RWPE1 (cell line): ENCODE measurements at regions not wholly inside any gene's neighbourhood (a gene's known extent, or its start where the extent isn't known, plus 50 kb on each side); places are given as distances from the start of the nearest gene placed in this dataset.

Experiments used
- CTCF ChIA-PET: fragments of 350-600 bp; sonication (Branson Sonifier 250); formaldehyde crosslinking; extraction: SDS; loops from one replicate; lab custom pipeline; 2021; lab: Yijun Ruan, JAX
- POLR2A ChIA-PET: fragments of 400-600 bp; formaldehyde crosslinking; extraction: SDS; loops from one replicate; lab custom pipeline; 2020; ENCODE audit warnings: antibody characterized with exemption; ENCODE audit not compliant: low non-redundant PET; lab: Yijun Ruan, JAX
- DNase-seq: peaks from one replicate; pipeline ENCODE4 v3.0.0; 2012; ENCODE audit warnings: low spot score
- H3K27ac ChIP-seq: fragments of 450-650 bp; 2 replicates; pipeline ENCODE4 v1.5.1; 2017
- TF ChIP-seq, protein P1 (sequence below): fragments of 450-650 bp; conservative IDR thresholded peaks from 2 replicates; pipeline ENCODE4 v1.5.1; 2017; ENCODE audit warnings: low read depth, mild to moderate bottlenecking

DNA sequence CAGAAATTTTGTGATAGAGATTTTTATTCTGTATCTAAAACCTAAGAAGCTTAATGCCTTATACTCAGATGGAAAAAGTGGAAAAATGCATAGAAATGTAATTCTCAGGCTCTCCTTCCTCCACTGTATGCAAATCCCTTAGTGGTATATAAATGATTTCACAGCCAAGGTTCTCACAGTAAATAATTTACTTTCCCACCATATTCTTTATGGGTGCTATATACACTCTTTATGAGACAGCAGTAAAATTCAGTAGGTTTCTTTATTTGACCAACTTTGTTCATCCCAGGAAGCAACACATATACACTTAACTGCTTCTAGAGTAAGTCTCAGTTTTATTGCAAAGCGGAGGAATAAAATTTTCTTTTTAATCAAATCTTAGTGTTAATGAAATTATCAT, 1399.7 kb downstream of the PCDH7 start:
- DNase-seq: no peak
- ChIA-PET POLR2A (no interaction called here), CTCF (no interaction called here)
- no peak overlapping the region for H3K27ac ChIP-seq
- TF ChIP-seq, protein P1, sequence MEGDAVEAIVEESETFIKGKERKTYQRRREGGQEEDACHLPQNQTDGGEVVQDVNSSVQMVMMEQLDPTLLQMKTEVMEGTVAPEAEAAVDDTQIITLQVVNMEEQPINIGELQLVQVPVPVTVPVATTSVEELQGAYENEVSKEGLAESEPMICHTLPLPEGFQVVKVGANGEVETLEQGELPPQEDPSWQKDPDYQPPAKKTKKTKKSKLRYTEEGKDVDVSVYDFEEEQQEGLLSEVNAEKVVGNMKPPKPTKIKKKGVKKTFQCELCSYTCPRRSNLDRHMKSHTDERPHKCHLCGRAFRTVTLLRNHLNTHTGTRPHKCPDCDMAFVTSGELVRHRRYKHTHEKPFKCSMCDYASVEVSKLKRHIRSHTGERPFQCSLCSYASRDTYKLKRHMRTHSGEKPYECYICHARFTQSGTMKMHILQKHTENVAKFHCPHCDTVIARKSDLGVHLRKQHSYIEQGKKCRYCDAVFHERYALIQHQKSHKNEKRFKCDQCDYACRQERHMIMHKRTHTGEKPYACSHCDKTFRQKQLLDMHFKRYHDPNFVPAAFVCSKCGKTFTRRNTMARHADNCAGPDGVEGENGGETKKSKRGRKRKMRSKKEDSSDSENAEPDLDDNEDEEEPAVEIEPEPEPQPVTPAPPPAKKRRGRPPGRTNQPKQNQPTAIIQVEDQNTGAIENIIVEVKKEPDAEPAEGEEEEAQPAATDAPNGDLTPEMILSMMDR: no peak

DNA sequence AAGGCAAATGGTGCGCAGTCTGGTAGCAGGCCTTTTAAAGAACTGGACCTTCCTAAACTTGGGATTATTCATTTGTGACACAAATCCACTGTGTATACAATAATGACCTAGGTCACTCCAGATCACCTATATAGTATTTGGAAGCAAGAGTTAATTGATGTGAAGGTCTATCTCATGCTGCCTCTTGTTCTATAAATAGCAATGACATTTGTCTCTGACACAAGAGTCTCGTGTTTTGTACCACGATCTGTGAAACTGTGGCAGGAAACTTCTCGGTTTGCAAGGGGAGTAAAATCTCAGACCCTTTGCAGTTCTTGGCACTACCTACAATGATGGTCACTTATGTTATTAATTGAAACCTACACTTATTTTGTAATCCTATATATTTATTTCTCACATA, 1408.4 kb downstream of the PCDH7 start:
- TF ChIP-seq, protein P1: no peak
- DNase-seq: no peak
- POLR2A ChIA-PET: no interaction called here
- CTCF ChIA-PET: no interaction called here
- H3K27ac ChIP-seq: no peak overlapping the region

DNA sequence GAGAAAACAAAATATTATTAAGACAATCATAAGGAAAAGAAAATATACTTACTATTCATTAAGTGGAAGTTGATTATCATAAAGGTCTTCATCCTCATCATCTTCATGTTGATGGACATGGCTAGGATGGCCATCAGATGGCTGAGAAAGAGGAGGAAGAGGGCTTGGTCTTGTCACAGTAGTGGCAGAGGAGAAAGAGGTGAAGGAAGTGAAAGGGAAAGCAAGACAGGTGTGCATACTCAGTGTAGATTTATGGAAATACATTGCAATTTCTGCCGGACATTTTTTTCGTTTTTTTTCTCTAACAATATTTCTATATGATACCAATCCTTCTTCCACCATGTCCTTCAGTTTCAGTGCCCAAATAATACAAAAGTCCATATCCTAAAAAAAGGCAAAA, 1409.8 kb downstream of the PCDH7 start:
- CTCF ChIA-PET: no interaction called here
- POLR2A ChIA-PET: no interaction called here
- no peak overlapping the region for H3K27ac ChIP-seq
- TF ChIP-seq, protein P1: no peak
- no peak for DNase-seq

DNA sequence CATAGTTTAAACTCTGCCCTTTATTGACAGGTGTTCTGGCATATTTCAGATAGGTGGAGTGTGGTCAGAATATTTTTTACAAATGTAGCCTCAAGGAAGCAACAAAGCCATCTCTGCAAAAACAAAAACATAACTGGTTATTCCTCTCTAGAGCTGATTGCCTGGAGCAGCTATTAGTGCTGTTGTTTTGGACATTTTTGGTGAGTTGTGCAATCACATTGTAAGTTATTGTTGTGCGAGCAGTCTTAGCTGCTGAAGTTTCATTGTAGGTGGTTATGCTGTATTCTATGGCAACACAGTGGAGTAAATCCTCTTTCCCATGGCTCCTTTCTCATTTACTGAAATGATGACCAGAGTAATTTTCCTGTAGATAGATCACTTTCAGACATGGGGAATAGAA, 1413.0 kb downstream of the PCDH7 start:
- no peak for DNase-seq
- ChIA-PET CTCF (no interaction called here), POLR2A (no interaction called here)
- TF ChIP-seq, protein P1: no peak
- H3K27ac ChIP-seq: no peak overlapping the region

DNA sequence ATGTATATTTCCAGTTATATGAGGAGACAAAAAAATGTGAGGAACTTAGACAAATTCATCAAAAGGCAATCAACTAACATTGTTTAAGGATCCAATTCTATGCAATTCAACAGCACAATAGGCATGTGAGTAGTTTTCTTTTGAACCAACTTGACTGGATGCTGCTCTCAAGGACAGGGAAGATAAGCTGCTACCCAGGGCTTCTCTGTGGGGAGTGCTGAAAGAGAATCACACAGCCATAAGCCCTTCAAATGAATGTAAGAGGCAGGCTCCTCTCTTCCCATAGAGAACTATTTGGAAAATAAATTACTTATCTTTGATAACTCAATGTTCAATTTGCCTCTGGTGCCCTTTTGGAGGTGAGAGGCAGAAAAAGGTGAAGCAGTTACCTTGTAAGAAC, 1413.6 kb downstream of the PCDH7 start:
- CTCF ChIA-PET: no interaction called here
- TF ChIP-seq, protein P1: no peak
- DNase-seq: no peak

DNA sequence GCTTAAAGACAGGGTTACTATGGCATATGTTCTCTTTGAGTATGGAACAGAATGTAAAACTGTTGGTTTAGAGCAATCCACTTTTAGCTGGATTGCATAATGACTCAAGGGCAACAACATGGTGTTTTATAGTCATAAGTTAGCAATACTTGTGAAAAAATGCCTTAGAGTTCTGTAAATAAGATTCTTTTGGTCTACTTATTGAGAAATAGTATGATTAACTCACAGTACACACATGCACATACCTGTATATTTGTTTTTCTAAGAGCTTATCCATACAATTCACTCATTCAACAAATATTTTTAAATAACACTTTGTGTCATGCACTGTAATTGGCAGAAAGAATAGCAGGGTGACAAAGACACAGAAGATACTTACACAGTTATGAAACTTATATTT, 1415.5 kb downstream of the PCDH7 start:
- TF ChIP-seq, protein P1: no peak
- DNase-seq: peak; percentile 55
- no peak overlapping the region for H3K27ac ChIP-seq
- CTCF ChIA-PET: interaction anchor here (0.6 kb wide), 1 partner anchor 51 kb away, joined by 4 read pairs; no protein-coding TSS in a partner anchor
- POLR2A ChIA-PET: no interaction called here

More for the DNA sequence above, 1413.6 kb downstream of the PCDH7 start:
- H3K27ac ChIP-seq: no peak overlapping the region
- POLR2A ChIA-PET: no interaction called here
